ENCODE measurements at regions not wholly inside any gene's neighbourhood (a gene's known extent, or its start where the extent isn't known, plus 50 kb on each side); places are given as distances from the start of the nearest gene placed in this dataset.

DNA sequence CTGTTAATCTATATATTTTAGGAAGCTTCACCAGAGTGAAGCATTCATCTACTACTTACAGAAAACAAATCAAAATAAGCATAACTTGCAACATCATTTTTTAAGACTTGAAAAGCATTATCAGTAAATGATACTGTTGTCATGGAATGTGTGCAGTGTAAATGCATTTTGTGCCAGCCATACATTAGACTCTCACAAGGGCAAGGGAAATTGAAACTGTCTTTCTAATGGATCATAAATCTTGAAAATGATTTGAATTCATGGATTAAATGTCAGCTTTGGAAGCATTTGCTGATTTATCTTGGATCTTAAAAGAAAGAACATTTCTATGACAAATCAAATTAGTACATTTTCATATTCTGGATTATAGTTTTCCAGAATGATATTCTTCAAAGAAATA is 338.3 kb upstream of the SGO1 start:
- no peak overlapping the region for H3K14ac ChIP-seq (replicated peaks; ENCODE audit: low read depth, low read length)
- no peaks in the 10 kb centered on the region for H3K27me3 ChIP-seq (ENCODE audit: control insufficient read depth, insufficient read depth, low read length)
- no peak overlapping the region for H2BK15ac ChIP-seq (ENCODE audit: low read depth, low read length)
- H3K4me2 ChIP-seq (ENCODE audit: low read depth, low read length), result no peak overlapping the region
- no peaks in the 10 kb centered on the region for H3K4me1 ChIP-seq (ENCODE audit: control insufficient read depth, insufficient read depth, low read length)
- BruUV-seq (replicated peaks), result no TSS peak
- H2BK20ac ChIP-seq (ENCODE audit: low read depth, low read length), result no peak overlapping the region
- ChIA-PET POLR2A (ENCODE audit: unreplicated experiment) (no interaction called here), CTCF (interaction anchor here (1.0 kb wide), 1 partner anchor 9 kb away, joined by 3 read pairs; no protein-coding TSS in a partner anchor)
- H2BK5ac ChIP-seq (ENCODE audit: low read depth, low read length, poor library complexity, severe bottlenecking), result no peak overlapping the region
- no peak overlapping the region for H3K27ac ChIP-seq (ENCODE audit: insufficient read depth, low read length)
- H4K8ac ChIP-seq (ENCODE audit: low read depth in 2 of 2, low read length in 2 of 2), result no peak overlapping the region
- no peaks in the 10 kb centered on the region for H3K9me1 ChIP-seq (ENCODE audit: insufficient read depth, low read length)
- no peak overlapping the region for H4K91ac ChIP-seq (ENCODE audit: insufficient read depth, low read depth, low read length)
- no peak overlapping the region for H3K9ac ChIP-seq (ENCODE audit: low read depth, low read length)
- no peaks in the 10 kb centered on the region for H3K9me3 ChIP-seq (ENCODE audit: control insufficient read depth, insufficient read depth, low read length)
- H3K79me1 ChIP-seq (ENCODE audit: low read depth in 1 of 2, low read length in 2 of 2), result no peaks in the 10 kb centered on the region
- no peak overlapping the region for H3K4me3 ChIP-seq (ENCODE audit: insufficient read depth, low read depth, low read length)
- no peak for TF ChIP-seq RAD21 (IDR thresholded peaks at IDR 0.05; ENCODE audit: low read length)
- TF ChIP-seq NFE2L2 (IDR thresholded peaks at IDR 0.05; ENCODE audit: low read depth, low read length), result no peak
- TF ChIP-seq RFX5 (IDR thresholded peaks at IDR 0.05; ENCODE audit: low read depth, low read length), result no peak
- no peak for TF ChIP-seq POLR2A (IDR thresholded peaks at IDR 0.05; ENCODE audit: low read depth, low read length)
- no peak for TF ChIP-seq RCOR1 (IDR thresholded peaks at IDR 0.05; ENCODE audit: insufficient replicate concordance, low read length)
- no peak for TF ChIP-seq MAFK (IDR thresholded peaks at IDR 0.05; ENCODE audit: low read depth, low read length)
- H2AK9ac ChIP-seq (replicated peaks; ENCODE audit: low read depth, low read length, poor library complexity), result no peak overlapping the region
- intact Hi-C loops (cut with micrococcal nuclease) (no loop called here), dilution Hi-C loops (cut with HindIII; ENCODE audit: low sequenced_read_pairs, unreplicated experiment) (no loop called here), in situ Hi-C loops (cut with MboI; ENCODE audit: low sequenced_read_pairs) (loop anchor here (25.0 kb wide), 2 partner anchors 1363 to 1588 kb away; no protein-coding TSS in a partner anchor)
- no peak overlapping the region for H3K4ac ChIP-seq (ENCODE audit: low read depth, low read length)
- H4K5ac ChIP-seq (ENCODE audit: low read depth, low read length), result no peak overlapping the region
- H2AK5ac ChIP-seq (ENCODE audit: low read depth, low read length), result no peak overlapping the region
- DNase-seq (no peak), ATAC-seq (ENCODE audit: low read depth) (no peak)
- H3K56ac ChIP-seq (ENCODE audit: extremely low read depth, insufficient read depth, low read length), result no peak overlapping the region
- H4K20me1 ChIP-seq (ENCODE audit: insufficient read depth, low read length), result no peaks in the 10 kb centered on the region
- no peaks in the 10 kb centered on the region for H3K36me3 ChIP-seq (ENCODE audit: control insufficient read depth, insufficient read depth, low read length)
- no peak overlapping the region for H2AFZ ChIP-seq (replicated peaks; ENCODE audit: low read length, poor library complexity)
- no peak overlapping the region for H3K23ac ChIP-seq (ENCODE audit: low read depth, low read length)
- no peak overlapping the region for H2BK120ac ChIP-seq (ENCODE audit: low read depth, low read length)
- H3K18ac ChIP-seq (ENCODE audit: low read depth, low read length), result no peak overlapping the region
